Ovary (tissue), 7 donors: ENCODE measurements at regions not wholly inside any gene's neighbourhood (a gene's known extent, or its start where the extent isn't known, plus 50 kb on each side); places are given as distances from the start of the nearest gene placed in this dataset.

Experiments
- DNase-seq, 5 donors: peaks; one replicate each; pipeline ENCODE4 v3.0.0-alpha.2; 2019 to 2020
- H3K27ac ChIP-seq, 2 donors: fragments of 200-600 bp; one replicate each; pipeline versions ENCODE4 v1.5.1 to v1.8.0; 2019 to 2022
- H3K27me3 ChIP-seq: fragments of 200-600 bp; one replicate; pipeline ENCODE4 v1.8.0; 2022
- H3K36me3 ChIP-seq: fragments of 200-600 bp; sonication (generic); one replicate; pipeline ENCODE4 v1.5.1; 2019
- H3K4me1 ChIP-seq: one replicate; pipeline ENCODE4 v1.8.1; 2013; ENCODE audit warnings: mild to moderate bottlenecking, moderate library complexity; ENCODE audit not compliant: insufficient read depth
- H3K4me3 ChIP-seq: fragments of 200-600 bp; sonication (generic); one replicate; pipeline ENCODE4 v1.5.1; 2017
- H3K9me3 ChIP-seq, 2 donors: fragments of 200-600 bp in 1 of 2; sonication (generic) in 1 of 2; one replicate each; pipeline versions ENCODE4 v1.5.1 to v1.8.1; 2013 to 2019; ENCODE audit warnings: mild to moderate bottlenecking in 1 of 2, moderate library complexity in 1 of 2
- CTCF ChIP-seq, 3 donors: fragments of 450-650 bp in 2 of 3; fragments of 200-600 bp in 1 of 3; IDR thresholded peaks; one replicate each; pipeline versions ENCODE4 v1.5.1 to v1.8.0; 2016 to 2022; ENCODE audit warnings: antibody characterized with exemption in 3 of 3, mild to moderate bottlenecking in 1 of 3
- EP300 ChIP-seq: sonication (generic); formaldehyde crosslinking; IDR thresholded peaks from one replicate; pipeline ENCODE4 v1.6.1; 2017; ENCODE audit warnings: antibody characterized with exemption
- POLR2A ChIP-seq: fragments of 450-650 bp; IDR thresholded peaks from one replicate; pipeline ENCODE4 v1.6.1; 2017; ENCODE audit warnings: antibody characterized with exemption, mild to moderate bottlenecking, moderate library complexity
- whole genome bisulfite sequencing, 3 donors: extraction: QIAGEN DNeasy Blood & Tissue Kit in 1 of 3; methylation state at CpG; one replicate each; pipeline versions ENCODE4 v1.1.5 to v1.1.7; 2013 to 2017; 5-methylcytosine and 5-hydroxymethylcytosine counted together
- intact Hi-C, 4 donors: fragments of 100-400 bp; cut with DNase I; formaldehyde crosslinking; loops; one replicate each; pipeline versions ENCODE4 v1.11.0 to v1.15.1; 2022 to 2023
- donor health status: DM: no; HTN: no; CAD: no; lungs with moderate emphysema.
- donor health status: DM: no; HTN: no; CAD: no.
- donor health status: Bipolar disorder and iron deficiency.
- donor health status: DM: no; HTN: no; CAD: no.
- donor health status: DM: yes; HTN: yes; CAD: no.

DNA sequence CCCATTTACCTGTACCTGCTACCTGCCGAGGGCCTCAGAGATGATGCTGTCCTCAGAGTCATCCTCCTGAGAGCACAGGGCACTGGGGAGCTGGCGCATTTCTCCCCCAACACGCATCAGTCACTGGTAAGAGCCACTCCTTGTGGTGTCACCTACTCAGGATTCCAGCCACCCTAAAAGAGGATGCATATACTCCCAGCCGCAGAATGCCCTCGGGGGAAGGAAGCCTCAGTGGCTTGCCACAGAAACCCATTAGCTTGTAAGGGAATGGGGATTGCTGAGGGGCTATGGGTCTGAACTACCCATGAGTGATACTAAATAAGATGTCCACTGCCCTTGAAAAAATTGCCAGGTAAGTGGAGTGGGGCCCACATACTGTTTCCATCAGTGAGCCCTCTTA lies 279.2 kb downstream of the WDR11 start:
- no peaks in the 10 kb centered on the region for H3K36me3 ChIP-seq
- intact Hi-C loops, result no loop called here
- no peak overlapping the region for H3K4me3 ChIP-seq
- no peaks in the 10 kb centered on the region for H3K27me3 ChIP-seq
- 94 to 96% (median 95%) methylated on average over 5 of the region's 5 CpGs for WGBS, 3 donors
- no peaks in the 10 kb centered on the region for H3K9me3 ChIP-seq
- DNase-seq, result no peak
- H3K27ac ChIP-seq, result no peak overlapping the region
- TF ChIP-seq EP300 (no peak), POLR2A (no peak), CTCF (IDR thresholded peaks at IDR 0.05) (no peak)
- H3K4me1 ChIP-seq, result peaks cover 3% of the 10 kb centered on the region

DNA sequence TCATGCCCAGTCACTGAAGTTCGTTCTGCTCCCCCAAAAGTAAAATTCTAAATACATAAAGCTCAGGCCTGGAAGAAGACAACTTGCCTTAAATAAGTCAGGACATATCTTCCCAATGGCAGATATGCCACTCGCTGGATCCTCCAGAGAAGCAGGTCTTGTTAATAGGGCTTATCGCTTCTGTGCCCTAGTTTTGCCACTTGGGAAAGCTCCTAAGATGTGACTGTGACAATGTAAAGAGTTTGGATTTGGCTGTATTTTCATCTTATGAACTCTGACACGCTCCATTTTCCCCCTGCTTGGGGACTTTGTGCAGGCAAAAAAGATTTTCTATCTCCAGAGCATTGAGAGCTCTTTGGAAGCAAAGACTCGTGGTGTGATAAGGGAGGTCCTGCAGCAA lies 279.9 kb downstream of the WDR11 start:
- Histone ChIP-seq H3K4me3 (no peak overlapping the region), H3K36me3 (no peaks in the 10 kb centered on the region), H3K27me3 (no peaks in the 10 kb centered on the region), H3K4me1 (peaks cover 3% of the 10 kb centered on the region), H3K27ac (no peak overlapping the region), H3K9me3 (no peaks in the 10 kb centered on the region)
- TF ChIP-seq EP300, result no peak
- no peak for TF ChIP-seq POLR2A
- no peak for TF ChIP-seq CTCF (IDR thresholded peaks at IDR 0.05)
- intact Hi-C loops, result no loop called here
- no peak for DNase-seq
- WGBS, 3 donors, result 63 to 71% (median 70%) methylated on average over 5 of the region's 5 CpGs

- 8 to 33% (median 16%) methylated on average over 9 of the region's 9 CpGs for WGBS, 3 donors
- no peaks in the 10 kb centered on the region for H3K9me3 ChIP-seq
- H3K4me3 ChIP-seq, result no peak overlapping the region
- intact Hi-C loops, result no loop called here
- H3K27me3 ChIP-seq, result no peaks in the 10 kb centered on the region
- no peak for DNase-seq
- TF ChIP-seq POLR2A (no peak), EP300 (no peak), CTCF (IDR thresholded peaks at IDR 0.05) (no peak)
- no peak overlapping the region for H3K27ac ChIP-seq
- H3K4me1 ChIP-seq, result peaks cover 3% of the 10 kb centered on the region
- H3K36me3 ChIP-seq, result no peaks in the 10 kb centered on the region
Measured at GRCh38 chr10:121131426-121132265, 280.5 kb downstream of the WDR11 start.

DNA sequence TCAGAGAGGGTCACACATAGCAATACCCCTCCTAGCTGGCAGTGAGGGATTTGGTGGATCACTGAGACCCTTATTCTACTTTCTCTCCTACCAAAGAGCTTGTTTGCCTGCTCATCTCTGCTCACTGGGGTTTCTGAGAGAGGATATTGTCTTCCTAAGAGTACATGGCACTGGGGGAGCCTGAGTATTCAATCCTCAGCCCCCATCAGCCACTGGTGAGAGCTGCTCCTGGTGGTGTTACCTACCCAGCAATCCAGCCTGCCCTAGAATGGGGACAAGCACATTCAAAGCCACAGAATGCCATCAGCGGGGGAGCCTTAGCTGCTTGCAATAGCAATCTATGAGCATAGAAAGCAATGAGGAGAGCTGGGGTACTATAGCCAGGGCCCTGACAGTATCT lies 281.1 kb downstream of the WDR11 start:
- intact Hi-C loops, result no loop called here
- Histone ChIP-seq H3K27ac (no peak overlapping the region), H3K4me1 (peaks cover 3% of the 10 kb centered on the region), H3K4me3 (no peak overlapping the region), H3K27me3 (no peaks in the 10 kb centered on the region), H3K9me3 (no peaks in the 10 kb centered on the region), H3K36me3 (no peaks in the 10 kb centered on the region)
- TF ChIP-seq CTCF (IDR thresholded peaks at IDR 0.05) (no peak), EP300 (no peak), POLR2A (no peak)
- DNase-seq, result no peak
- WGBS, 3 donors, result 94 to 100% (median 94%) methylated on average over 1 of the region's 1 CpG
